ENCODE measurements at regions not wholly inside any gene's neighbourhood (a gene's known extent, or its start where the extent isn't known, plus 50 kb on each side); places are given as distances from the start of the nearest gene placed in this dataset.

GRCh38 chr2:196498962-196499361 lies 140.6 kb upstream of the CCDC150 start:
- no peak overlapping the region for H3K4ac ChIP-seq (ENCODE audit: low read depth, low read length)
- Mint-ChIP-seq H3K4me1 (peaks cover 4 to 11% of the 10 kb centered on the region in 2 experiments; a peak in 2 of 4 replicates), H3K9me3 (peaks cover 15 to 16% of the 10 kb centered on the region in 2 experiments), H3K4me3 (no peak overlapping the region), H3K27me3 (ENCODE audit: low read depth) (no peaks in the 10 kb centered on the region; the same call in 1 of the 2 replicates), H3K27ac (peak overlapping the region; percentile 12 to 65 (median 46); a peak in 4 of 7 replicates), H3K36me3 (ENCODE audit: insufficient read depth in 1 of 3, low read depth in 3 of 3) (peaks cover 12 to 25% (median 13%) of the 10 kb centered on the region in 3 experiments; a peak in 6 of 7 replicates)
- no peaks in the 10 kb centered on the region for H3K79me1 ChIP-seq (ENCODE audit: insufficient read depth, low read depth, low read length, poor library complexity, severe bottlenecking)
- H3K56ac ChIP-seq (ENCODE audit: insufficient read length, low read depth, low read length): no peak overlapping the region
- H3K27me3 ChIP-seq (ENCODE audit: insufficient read depth, low read length): no peaks in the 10 kb centered on the region
- H3K27ac ChIP-seq (ENCODE audit: insufficient read length, low read depth, low read length): no peak overlapping the region
- no peak overlapping the region for H2AK5ac ChIP-seq (ENCODE audit: insufficient read length, low read length)
- no peak overlapping the region for H2BK5ac ChIP-seq (ENCODE audit: insufficient read length, low read length)
- H2BK120ac ChIP-seq (ENCODE audit: low read depth, low read length, poor library complexity, severe bottlenecking): no peak overlapping the region
- no CpG with 5 or more reads among the region's 3 CpGs for WGBS (ENCODE audit: extremely low coverage, insufficient read length, low lambda C conversion rate)
- H3K14ac ChIP-seq (ENCODE audit: insufficient read depth, low read length): no peak overlapping the region
- no peak overlapping the region for H4K5ac ChIP-seq (ENCODE audit: insufficient read length, low read depth, low read length)
- no peaks in the 10 kb centered on the region for H3K23me2 ChIP-seq (ENCODE audit: insufficient read length, low read depth, low read length, poor library complexity, severe bottlenecking)
- H4K8ac ChIP-seq (replicated peaks; ENCODE audit: insufficient read length, low read depth, low read length): no peak overlapping the region
- H3K4me2 ChIP-seq (ENCODE audit: insufficient read depth, insufficient read length, low read length): no peak overlapping the region
- H2BK12ac ChIP-seq (ENCODE audit: insufficient read length, low read depth, low read length): no peak overlapping the region
- no peak overlapping the region for H3K9ac ChIP-seq (ENCODE audit: extremely low read depth, insufficient read length, low read length)
- H3K79me2 ChIP-seq (ENCODE audit: insufficient read depth, low read length): no peaks in the 10 kb centered on the region
- H3K23ac ChIP-seq (ENCODE audit: insufficient read length, low read depth, low read length): no peak overlapping the region
- DNase-seq: no peak
- H4K91ac ChIP-seq (ENCODE audit: insufficient read length, low read depth, low read length): no peak overlapping the region
- H2BK20ac ChIP-seq (ENCODE audit: low read depth, low read length, poor library complexity, severe bottlenecking): no peak overlapping the region
- H2AFZ ChIP-seq (ENCODE audit: low read length): no peak overlapping the region
- no peak overlapping the region for H3K18ac ChIP-seq (ENCODE audit: insufficient read length, low read depth, low read length)
- H3K4me1 ChIP-seq (ENCODE audit: insufficient read depth, low read length): no peaks in the 10 kb centered on the region
- H3T11ph ChIP-seq (ENCODE audit: low read length): no peak overlapping the region
- no peaks in the 10 kb centered on the region for H3K9me3 ChIP-seq (ENCODE audit: control insufficient read depth, low read depth, low read length)
- TF ChIP-seq CTCF (conservative IDR thresholded peaks at IDR 0.05): no peak
- H2BK15ac ChIP-seq (ENCODE audit: low read depth, low read length): no peak overlapping the region
- H4K20me1 ChIP-seq (ENCODE audit: control insufficient read depth, insufficient read depth, insufficient read length): no peaks in the 10 kb centered on the region

All from H9 (cell line).